Tibial nerve (tissue), 4 donors: ENCODE measurements at regions not wholly inside any gene's neighbourhood (a gene's known extent, or its start where the extent isn't known, plus 50 kb on each side); places are given as distances from the start of the nearest gene placed in this dataset.
A peak's percentile ranks its signal among the peaks of the same experiment; 100 is the strongest.

Experiments
- DNase-seq, 2 donors: peaks; one replicate each; pipeline ENCODE4 v3.0.0-alpha.2; 2019; ENCODE audit warnings: low spot score in 2 of 2
- H3K27ac ChIP-seq, 4 donors: fragments of 200-600 bp; sonication (generic) in 3 of 4; one replicate each; pipeline ENCODE4 v1.5.1; 2017 to 2019; ENCODE audit warnings: mild to moderate bottlenecking in 1 of 4
- H3K27me3 ChIP-seq, 2 donors: fragments of 200-600 bp; sonication (generic) in 1 of 2; one replicate each; pipeline versions ENCODE4 v1.5.1 to v1.6.0; 2017 to 2019
- H3K36me3 ChIP-seq, 3 donors: fragments of 200-600 bp; sonication (generic); one replicate each; pipeline ENCODE4 v1.5.1; 2018 to 2019
- H3K4me1 ChIP-seq, 4 donors: fragments of 200-600 bp; sonication (generic) in 3 of 4; one replicate each; pipeline ENCODE4 v1.5.1; 2017 to 2019
- H3K4me3 ChIP-seq, 4 donors: fragments of 200-600 bp; sonication (generic) in 3 of 4; one replicate each; pipeline ENCODE4 v1.5.1; 2017 to 2019; ENCODE audit warnings: mild to moderate bottlenecking in 1 of 4, moderate library complexity in 1 of 4
- H3K9me3 ChIP-seq, 4 donors: fragments of 200-600 bp; sonication (generic) in 3 of 4; one replicate each; pipeline ENCODE4 v1.5.1; 2017 to 2019
- CTCF ChIP-seq, 5 experiments: fragments of 200-600 bp in 3 of 5; fragments of 450-650 bp in 2 of 5; sonication (generic) in 3 of 5; IDR thresholded peaks; one replicate each; pipeline ENCODE4 v1.5.1; 2016 to 2019; ENCODE audit warnings: antibody characterized with exemption in 5 of 5, mild to moderate bottlenecking in 3 of 5, moderate library complexity in 2 of 5
- EP300 ChIP-seq, 2 donors: sonication (generic); formaldehyde crosslinking; IDR thresholded peaks; one replicate each; pipeline ENCODE4 v1.6.1; 2017; ENCODE audit warnings: antibody characterized with exemption in 2 of 2, mild to moderate bottlenecking in 1 of 2
- POLR2A ChIP-seq, 2 donors: fragments of 450-650 bp; IDR thresholded peaks; one replicate each; pipeline ENCODE4 v1.6.1; 2017; ENCODE audit warnings: antibody characterized with exemption in 2 of 2, mild to moderate bottlenecking in 2 of 2, moderate library complexity in 2 of 2
- WGBS, 2 donors: methylation state at CpG; one replicate each; pipeline ENCODE4 v1.1.5; 2018; 5-methylcytosine and 5-hydroxymethylcytosine counted together

- Histone ChIP-seq H3K27ac (peak overlapping the region in 1 of 4 donors; percentile 39), H3K36me3 (no peaks in the 10 kb centered on the region), H3K4me1 (peaks cover 0 to 3% (median 0%) of the 10 kb centered on the region in 4 donors), H3K9me3 (no peaks in the 10 kb centered on the region), H3K4me3 (no peak overlapping the region), H3K27me3 (no peaks in the 10 kb centered on the region)
- WGBS, 2 donors, result 35 to 57% methylated on average over 2 of the region's 2 CpGs
- DNase-seq, result no peak
- TF ChIP-seq CTCF (IDR thresholded peaks at IDR 0.05) (no peak), POLR2A (IDR thresholded peaks at IDR 0.05) (no peak), EP300 (IDR thresholded peaks at IDR 0.05) (no peak)
These were observed 659.9 kb upstream of the ID2 start for GRCh38 chr2:8021921-8022320.

GRCh38 chr2:8022908-8023640 is 658.8 kb upstream of the ID2 start:
- no peak overlapping the region for H3K4me3 ChIP-seq
- H3K9me3 ChIP-seq, result no peaks in the 10 kb centered on the region
- peaks cover 0 to 3% (median 0%) of the 10 kb centered on the region in 4 donors for H3K4me1 ChIP-seq
- 69 to 73% methylated on average over 9 of the region's 9 CpGs for WGBS, 2 donors
- no peak for DNase-seq
- H3K27ac ChIP-seq, result no peak overlapping the region
- no peaks in the 10 kb centered on the region for H3K36me3 ChIP-seq
- H3K27me3 ChIP-seq, result no peaks in the 10 kb centered on the region
- TF ChIP-seq POLR2A (IDR thresholded peaks at IDR 0.05) (no peak), CTCF (IDR thresholded peaks at IDR 0.05) (no peak), EP300 (IDR thresholded peaks at IDR 0.05) (no peak)

- Histone ChIP-seq H3K27me3 (no peaks in the 10 kb centered on the region), H3K9me3 (no peaks in the 10 kb centered on the region), H3K4me3 (no peak overlapping the region), H3K4me1 (peaks cover 0 to 3% (median 0%) of the 10 kb centered on the region in 4 donors), H3K36me3 (no peaks in the 10 kb centered on the region), H3K27ac (no peak overlapping the region)
- no peak for DNase-seq
- WGBS, 2 donors, result 84 to 90% methylated on average over 8 of the region's 8 CpGs
- no peak for TF ChIP-seq POLR2A (IDR thresholded peaks at IDR 0.05)
- no peak for TF ChIP-seq EP300 (IDR thresholded peaks at IDR 0.05)
- TF ChIP-seq CTCF (IDR thresholded peaks at IDR 0.05), result no peak
These were observed 657.4 kb upstream of the ID2 start for GRCh38 chr2:8024506-8024905.

GRCh38 chr2:8026381-8026780 is 655.5 kb upstream of the ID2 start:
- 68 to 86% methylated on average over 4 of the region's 4 CpGs for WGBS, 2 donors

More at GRCh38 chr2:8026381-8026780, 655.5 kb upstream of the ID2 start:
- H3K27ac ChIP-seq, result no peak overlapping the region
- no peaks in the 10 kb centered on the region for H3K9me3 ChIP-seq
- no peaks in the 10 kb centered on the region for H3K36me3 ChIP-seq
- no peak for DNase-seq
- H3K4me3 ChIP-seq, result no peak overlapping the region
- peaks cover 0 to 3% (median 0%) of the 10 kb centered on the region in 4 donors for H3K4me1 ChIP-seq
- H3K27me3 ChIP-seq, result no peaks in the 10 kb centered on the region
- no peak for TF ChIP-seq EP300 (IDR thresholded peaks at IDR 0.05)
- no peak for TF ChIP-seq CTCF (IDR thresholded peaks at IDR 0.05)
- no peak for TF ChIP-seq POLR2A (IDR thresholded peaks at IDR 0.05)
